HepG2 (cell line): ENCODE measurements at regions not wholly inside any gene's neighbourhood (a gene's known extent, or its start where the extent isn't known, plus 50 kb on each side); places are given as distances from the start of the nearest gene placed in this dataset.

ENCODE experiments used
- ATAC-seq: fragments of 200-7000 bp; cut with Tn5 transposase; 3 replicates; pipeline ENCODE4 v1.9.1; 2020; ENCODE audit warnings: mild to moderate bottlenecking, moderate library complexity
- BruUV-seq: library from RNA; stranded (reverse); fragments of 400-500 nt; replicated peaks from 2 replicates; lab custom pipeline; 2021; lab: Mats Ljungman, UMichigan
- CTCF ChIA-PET: fragments of 300-600 bp; formaldehyde crosslinking; extraction: SDS; loops from one replicate; lab custom pipeline; 2021; ENCODE audit warnings: low total read pairs, inconsistent platforms, low intra/inter-chr PET ratio; lab: Yijun Ruan, JAX
- POLR2A ChIA-PET: fragments of 350-600 bp; sonication (Branson Sonifier 250); formaldehyde crosslinking; loops from one replicate; lab custom pipeline; 2020; ENCODE audit warnings: antibody characterized with exemption, inconsistent platforms; lab: Yijun Ruan, JAX
- DNase-seq: peaks from one replicate; pipeline ENCODE4 v3.0.0-alpha.2; 2015; ENCODE audit warnings: low spot score
- FAIRE-seq: peaks from 3 replicates; lab custom pipeline; 2011; peaks lifted over from hg19 to GRCh38; lab: Jason Lieb, UNC
- H2AFZ ChIP-seq: one replicate; pipeline ENCODE4 v1.6.1; 2011; ENCODE audit warnings: low read length, inconsistent platforms
- H3K27ac ChIP-seq: fragments of 300-600 bp; 3 replicates; pipeline ENCODE4 v1.8.0; 2011; ENCODE audit warnings: mixed run types, mild to moderate bottlenecking, mixed read lengths, low read length, inconsistent platforms; ENCODE audit not compliant: insufficient read depth; ENCODE audit errors: extremely low read length
- H3K27me3 ChIP-seq, 2 experiments: fragments of 200-600 bp in 1 of 2; 2 replicates in 1 of 2; 3 replicates in 1 of 2; pipeline versions ENCODE4 v1.6.0 to v1.8.0; 2011; ENCODE audit warnings: low read length in 2 of 2, mild to moderate bottlenecking in 2 of 2, moderate library complexity in 2 of 2, inconsistent platforms in 1 of 2; ENCODE audit not compliant: insufficient read depth in 2 of 2, control insufficient read depth in 1 of 2
- H3K36me3 ChIP-seq, 2 experiments: fragments of 200-600 bp in 1 of 2; replicated peaks in 1 of 2; 2 replicates in 1 of 2; 3 replicates in 1 of 2; pipeline versions ENCODE4 v1.5.1 to v1.8.0; 2011; ENCODE audit warnings: low read length in 2 of 2, inconsistent platforms in 1 of 2; ENCODE audit not compliant: insufficient read depth in 2 of 2, control insufficient read depth in 1 of 2
- H3K4me1 ChIP-seq: 2 replicates; pipeline ENCODE4 v1.5.1; 2012; ENCODE audit warnings: low read length, inconsistent platforms; ENCODE audit not compliant: insufficient read depth
- H3K4me2 ChIP-seq: 2 replicates; pipeline ENCODE4 v1.6.0; 2011; ENCODE audit warnings: low read depth, low read length, inconsistent platforms
- H3K4me3 ChIP-seq, 3 experiments: fragments of 200-600 bp in 1 of 3; sonication (generic), shearing (Covaris generic) in 1 of 3; replicated peaks in 1 of 3; 2 replicates each; pipeline ENCODE4 v1.5.1; 2011 to 2016; ENCODE audit warnings: low read length in 3 of 3, inconsistent platforms in 2 of 3, low read depth in 2 of 3, mild to moderate bottlenecking in 2 of 3, control low read depth in 1 of 3, mixed read lengths in 1 of 3; ENCODE audit not compliant: insufficient read depth in 1 of 3
- H3K79me2 ChIP-seq: one replicate; pipeline ENCODE4 v1.6.1; 2011; ENCODE audit warnings: low read length, inconsistent platforms; ENCODE audit not compliant: insufficient read depth
- H3K9ac ChIP-seq: 2 replicates; pipeline ENCODE4 v1.6.0; 2011; ENCODE audit warnings: mild to moderate bottlenecking, low read depth, low read length, inconsistent platforms; ENCODE audit not compliant: insufficient read depth
- H3K9me3 ChIP-seq: 2 replicates; pipeline ENCODE4 v1.5.1; 2012; ENCODE audit warnings: mild to moderate bottlenecking, low read length
- H4K20me1 ChIP-seq: 2 replicates; pipeline ENCODE4 v1.6.0; 2011; ENCODE audit warnings: inconsistent platforms, mild to moderate bottlenecking, low read length, moderate library complexity; ENCODE audit not compliant: insufficient read depth
- KLF11 ChIP-seq: IDR thresholded peaks from 2 replicates; pipeline ENCODE4 v1.6.1; 2016; ENCODE audit warnings: missing compliant biosample characterization
- MAFF ChIP-seq: IDR thresholded peaks from 2 replicates; pipeline ENCODE4 v1.6.1; 2011; ENCODE audit warnings: low read depth, low read length, improper control_type of control experiment
- NFYC ChIP-seq: IDR thresholded peaks from 2 replicates; pipeline ENCODE4 v1.6.1; 2016; ENCODE audit warnings: missing genetic modification reagents, missing compliant biosample characterization
- XBP1 ChIP-seq: sonication (generic); formaldehyde crosslinking; IDR thresholded peaks from 2 replicates; pipeline ENCODE4 v1.5.0; 2020; ENCODE audit warnings: missing genetic modification reagents
- ZFP90 ChIP-seq: sonication (generic); formaldehyde crosslinking; IDR thresholded peaks from 2 replicates; pipeline ENCODE4 v1.8.0; 2022; ENCODE audit warnings: missing genetic modification reagents, mild to moderate bottlenecking, inconsistent platforms, borderline replicate concordance
- WGBS: methylation state at CpG from one replicate; pipeline ENCODE4 v1.1.6; 2017; ENCODE audit warnings: low lambda C conversion rate; 5-methylcytosine and 5-hydroxymethylcytosine counted together
- in situ Hi-C: cut with HindIII; loops from 2 replicates; pipeline ENCODE4 v1.10.0; 2017; ENCODE audit warnings: low pct_unique_long_range_greater_than_20kb; ENCODE audit not compliant: extremely low pct_ligation_motif_present
- intact Hi-C: fragments of 100-400 bp; cut with micrococcal nuclease; formaldehyde crosslinking; loops from one replicate; pipeline ENCODE4 v1.10.0; 2022; ENCODE audit not compliant: unreplicated experiment
- TF ChIP-seq, protein P1 (sequence below): sonication (generic); formaldehyde crosslinking; conservative IDR thresholded peaks from 2 replicates; pipeline ENCODE4 v1.8.1; 2023; ENCODE audit warnings: missing genetic modification reagents

DNA sequence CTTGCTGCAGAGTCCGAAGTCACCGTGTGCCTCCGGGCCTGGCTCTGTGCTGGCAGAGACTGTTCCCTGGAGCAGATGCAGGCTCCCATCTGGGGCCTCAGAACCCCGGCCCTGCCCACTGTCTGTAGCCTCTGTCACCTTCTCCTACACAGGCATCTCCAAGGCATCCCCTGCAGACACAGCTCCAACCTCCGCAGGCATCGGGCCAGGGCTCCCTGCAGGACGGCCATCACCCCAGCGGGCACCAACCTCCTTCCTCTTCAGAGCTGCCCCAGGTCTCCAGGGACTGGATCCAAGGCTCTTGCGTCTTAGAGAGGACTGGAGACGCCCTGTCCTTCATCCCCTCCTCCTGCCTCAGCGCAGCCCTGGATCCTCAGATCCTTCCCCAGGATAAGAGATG, 69.9 kb upstream of the MYL10 start:
- Histone ChIP-seq H3K79me2 (no peaks in the 10 kb centered on the region), H3K4me2 (no peak overlapping the region), H3K9me3 (no peaks in the 10 kb centered on the region), H3K4me1 (peaks cover 53% of the 10 kb centered on the region), H3K9ac (no peak overlapping the region), H3K36me3 (no peaks in the 10 kb centered on the region), H3K4me3 (no peak overlapping the region), H2AFZ (no peak overlapping the region), H4K20me1 (no peaks in the 10 kb centered on the region), H3K27me3 (peaks cover 1 to 10% of the 10 kb centered on the region in 2 experiments; a peak in 4 of 5 replicates), H3K27ac (no peak overlapping the region)
- FAIRE-seq, result no peak
- in situ Hi-C loops, result loop anchor here (25.0 kb wide), 1 partner anchor 563 kb away; no protein-coding TSS in a partner anchor
- ChIA-PET POLR2A (no interaction called here), CTCF (no interaction called here)
- WGBS, result 78% methylated on average over 3 of the region's 11 CpGs
- TF ChIP-seq KLF11 (CRISPR knock-in tag), result no peak
- TF ChIP-seq XBP1 (CRISPR knock-in tag), result no peak
- TF ChIP-seq ZFP90 (CRISPR knock-in tag), result no peak
- BruUV-seq, result no TSS peak
- intact Hi-C loops, result no loop called here
- DNase-seq, result no peak
- peak; percentile 27 for ATAC-seq

DNA sequence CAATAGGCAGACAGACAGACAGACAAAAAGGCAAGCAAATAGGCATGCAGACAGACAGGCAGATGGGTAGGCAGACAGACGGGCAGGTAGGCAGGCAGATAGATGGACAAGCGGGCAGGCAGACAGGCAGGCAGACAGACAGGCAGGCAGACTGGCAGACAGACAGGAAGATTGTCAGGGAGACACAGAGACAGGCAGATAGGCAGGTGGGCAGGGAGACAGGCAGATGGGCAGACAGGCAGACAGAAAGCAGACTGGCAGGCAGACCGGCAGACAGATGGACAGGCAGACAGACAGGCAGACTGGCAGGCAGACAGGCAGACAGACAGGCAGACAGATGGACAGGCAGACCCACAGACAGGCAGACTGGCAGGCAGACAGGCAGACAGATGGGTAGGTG, 70.3 kb upstream of the MYL10 start:
- FAIRE-seq (no peak), DNase-seq (no peak), ATAC-seq (no peak; the same call in 2 of the 3 replicates)
- Histone ChIP-seq H4K20me1 (no peaks in the 10 kb centered on the region), H3K27ac (no peak overlapping the region), H2AFZ (no peak overlapping the region), H3K4me2 (peak overlapping the region; percentile 60), H3K27me3 (peaks cover 1 to 10% of the 10 kb centered on the region in 2 experiments; a peak in 4 of 5 replicates), H3K9me3 (no peaks in the 10 kb centered on the region), H3K4me1 (peaks cover 49% of the 10 kb centered on the region), H3K79me2 (no peaks in the 10 kb centered on the region), H3K4me3 (peak overlapping the region in 1 of 3 experiments; percentile 28; a peak in 1 of 6 replicates), H3K36me3 (no peaks in the 10 kb centered on the region), H3K9ac (no peak overlapping the region)
- no TSS peak for BruUV-seq
- ChIA-PET POLR2A (no interaction called here), CTCF (no interaction called here)
- intact Hi-C loops (no loop called here), in situ Hi-C loops (loop anchor here (25.0 kb wide), 1 partner anchor 563 kb away; no protein-coding TSS in a partner anchor)
- 43% methylated on average over 3 of the region's 3 CpGs for WGBS
- TF ChIP-seq MAFF (no peak), NFYC (CRISPR knock-in tag) (no peak)
- TF ChIP-seq, protein P1, sequence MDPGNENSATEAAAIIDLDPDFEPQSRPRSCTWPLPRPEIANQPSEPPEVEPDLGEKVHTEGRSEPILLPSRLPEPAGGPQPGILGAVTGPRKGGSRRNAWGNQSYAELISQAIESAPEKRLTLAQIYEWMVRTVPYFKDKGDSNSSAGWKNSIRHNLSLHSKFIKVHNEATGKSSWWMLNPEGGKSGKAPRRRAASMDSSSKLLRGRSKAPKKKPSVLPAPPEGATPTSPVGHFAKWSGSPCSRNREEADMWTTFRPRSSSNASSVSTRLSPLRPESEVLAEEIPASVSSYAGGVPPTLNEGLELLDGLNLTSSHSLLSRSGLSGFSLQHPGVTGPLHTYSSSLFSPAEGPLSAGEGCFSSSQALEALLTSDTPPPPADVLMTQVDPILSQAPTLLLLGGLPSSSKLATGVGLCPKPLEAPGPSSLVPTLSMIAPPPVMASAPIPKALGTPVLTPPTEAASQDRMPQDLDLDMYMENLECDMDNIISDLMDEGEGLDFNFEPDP (CRISPR knock-in tag), result 0 out of 2 replicates have a peak, but pooled peaks have one; percentile 65
